GM18861 (cell line): ENCODE measurements at regions not wholly inside any gene's neighbourhood (a gene's known extent, or its start where the extent isn't known, plus 50 kb on each side); places are given as distances from the start of the nearest gene placed in this dataset.
A peak's percentile ranks its signal among the peaks of the same experiment; 100 is the strongest.

Experiments
- ATAC-seq: cut with Tn5 transposase; IDR thresholded peaks from one replicate; pipeline ENCODE4 v1.9.1; 2021; ENCODE audit not compliant: unreplicated experiment

GRCh38 chr4:153939570-153939969 is 150.7 kb upstream of the SFRP2 start:
- no peak for ATAC-seq

- ATAC-seq = no peak
These were observed 150.1 kb upstream of the SFRP2 start for GRCh38 chr4:153938994-153939393.

DNA sequence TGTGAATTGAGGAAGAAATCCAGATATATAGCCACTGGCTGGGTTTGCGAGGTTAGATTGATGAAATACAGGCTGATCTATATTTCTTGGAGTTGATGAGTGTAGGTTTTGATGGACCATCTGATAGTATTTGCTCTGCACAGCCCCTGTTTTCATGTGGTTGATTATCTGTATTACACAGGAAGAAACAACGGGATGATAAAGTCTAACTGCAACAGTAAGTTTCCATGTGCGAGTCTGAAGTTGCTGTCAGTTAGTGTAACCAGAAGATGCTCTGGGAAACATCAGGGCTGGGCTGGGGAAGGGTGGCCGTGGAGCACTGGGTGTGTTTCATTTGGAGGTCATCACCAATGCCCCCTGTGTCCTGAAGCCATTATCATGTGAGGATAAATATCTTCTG is 148.4 kb upstream of the SFRP2 start:
- no peak for ATAC-seq

DNA sequence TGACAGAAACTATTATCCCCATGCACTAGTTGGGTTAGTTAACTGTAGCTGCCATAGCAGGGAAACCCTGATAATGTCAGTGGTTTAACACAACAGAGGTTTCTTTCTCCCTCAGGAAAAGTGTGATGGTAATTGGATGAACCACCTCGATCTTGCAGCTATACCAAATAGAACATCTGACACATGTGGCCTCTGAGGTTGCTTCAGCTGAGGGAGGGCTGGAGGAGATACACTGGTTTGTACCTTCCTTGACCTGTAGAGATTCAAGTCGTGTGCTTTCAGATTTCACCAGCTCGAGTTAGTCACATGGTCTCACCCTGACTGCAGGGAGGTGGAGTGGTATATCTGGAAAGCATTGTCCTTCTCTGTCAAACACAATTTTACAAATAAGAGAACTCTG is 147.2 kb upstream of the SFRP2 start:
- no peak for ATAC-seq

DNA sequence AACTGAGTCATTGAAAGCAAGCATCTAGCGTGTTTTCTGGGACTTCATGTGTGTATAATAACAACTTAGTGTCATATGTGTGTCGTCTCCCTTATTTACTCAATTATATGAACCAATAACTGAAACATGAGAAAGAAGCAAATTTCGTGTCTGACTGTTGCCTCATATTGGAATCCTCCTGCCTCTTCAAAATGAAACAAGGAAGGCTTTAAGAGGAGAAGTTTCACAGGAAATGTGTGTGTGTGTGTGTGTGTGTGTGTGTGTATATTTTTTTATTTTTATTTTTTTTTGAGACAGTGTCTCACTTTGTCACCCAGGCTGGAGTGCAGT is 145.8 kb upstream of the SFRP2 start:
- no peak for ATAC-seq

- ATAC-seq = no peak
These were observed 145.2 kb upstream of the SFRP2 start for GRCh38 chr4:153933915-153934687.

DNA sequence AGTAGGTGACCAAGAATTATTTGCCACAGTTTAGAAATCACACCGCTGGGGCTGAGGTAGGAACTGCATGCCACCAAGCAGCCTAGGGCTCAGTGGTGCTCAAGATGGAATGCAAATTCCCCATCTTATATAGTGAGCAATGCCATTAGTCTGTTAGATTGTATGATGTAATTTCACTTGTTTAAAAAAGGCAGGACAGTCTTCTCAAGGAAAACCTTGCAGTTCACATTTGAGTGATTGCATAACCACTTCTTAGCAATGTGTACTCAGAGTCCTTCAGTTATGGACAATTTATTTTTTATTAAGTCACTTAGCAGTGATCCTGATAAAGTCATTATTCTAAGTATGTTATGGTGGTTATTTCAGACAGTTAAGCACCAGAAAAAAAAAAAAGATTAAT is 142.9 kb upstream of the SFRP2 start:
- no peak for ATAC-seq

DNA sequence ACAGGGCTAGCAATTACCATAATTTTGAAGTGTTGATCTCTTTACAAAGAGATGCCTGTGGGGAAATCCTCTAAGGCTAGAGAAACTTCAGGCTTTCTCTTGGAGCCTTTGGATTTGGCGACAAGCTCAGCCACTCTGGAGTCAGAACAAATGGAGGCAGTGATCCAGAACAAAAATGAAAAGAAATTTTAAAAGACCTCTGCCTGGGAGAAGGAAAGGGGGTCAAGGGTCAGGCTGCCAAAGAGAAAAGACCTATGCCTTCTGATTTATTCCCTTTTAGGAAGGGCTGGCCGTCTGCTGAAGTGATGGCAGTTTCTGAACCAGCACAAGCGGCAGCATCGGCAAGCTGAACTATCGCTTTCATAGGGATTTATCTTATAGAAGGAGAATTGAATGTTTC is 140.8 kb upstream of the SFRP2 start:
- ATAC-seq = no peak

DNA sequence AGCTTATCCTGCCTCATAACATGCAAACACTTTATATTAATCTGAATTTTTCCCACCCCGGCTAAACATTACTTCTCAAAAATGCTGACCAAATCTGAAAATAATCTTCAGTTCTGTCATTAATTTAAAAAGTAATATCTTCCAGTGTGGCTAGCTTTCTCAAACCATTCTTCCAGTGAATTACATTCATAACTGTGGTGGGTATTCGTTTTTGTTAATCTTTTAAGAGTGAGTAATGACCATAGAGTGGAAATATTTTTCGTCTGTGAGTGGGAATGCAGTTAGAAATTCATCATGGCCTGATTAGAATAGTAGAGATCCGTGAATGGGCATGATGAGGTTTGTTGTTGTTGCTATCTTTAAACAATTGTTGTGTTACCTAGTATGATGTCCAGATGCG is 138.6 kb upstream of the SFRP2 start:
- no peak for ATAC-seq

DNA sequence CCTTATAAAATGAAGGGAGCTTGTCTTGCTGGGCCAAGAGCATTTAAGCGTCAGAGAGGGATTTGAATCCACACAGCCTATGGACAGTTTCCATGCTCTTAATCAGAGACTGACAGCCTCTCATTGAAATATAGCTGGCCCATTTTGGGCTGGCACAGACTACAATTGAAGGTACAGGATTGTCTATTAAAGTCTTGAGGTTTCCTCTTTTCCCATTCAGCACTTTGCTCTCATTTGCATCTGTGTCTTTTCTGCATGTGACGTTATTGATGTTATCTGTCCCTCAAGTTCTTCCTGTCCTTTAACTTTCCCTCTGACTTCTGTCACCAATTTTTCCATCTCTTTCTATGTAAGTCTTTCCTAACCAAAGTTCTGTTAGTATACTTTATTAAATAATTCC is 133.3 kb upstream of the SFRP2 start:
- ATAC-seq = no peak

DNA sequence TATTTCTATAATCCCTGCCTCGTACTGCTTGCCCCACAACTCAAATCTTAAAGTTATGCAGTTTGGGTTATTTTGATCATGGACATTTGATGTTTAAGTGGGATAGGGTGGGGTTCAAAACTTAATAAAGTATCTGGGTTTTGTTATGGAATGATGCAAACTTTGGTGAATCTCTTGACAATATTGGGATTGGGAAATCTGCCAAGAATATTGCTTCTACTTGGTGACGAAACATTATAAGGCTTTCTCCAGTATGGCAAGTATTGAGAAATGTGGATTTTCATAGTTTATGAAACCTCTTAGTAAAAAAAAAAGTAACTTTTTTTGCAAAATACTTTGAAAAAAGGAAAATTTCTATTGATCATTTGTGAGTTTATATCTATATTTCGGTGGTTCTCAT is 130.8 kb upstream of the SFRP2 start:
- no peak for ATAC-seq

DNA sequence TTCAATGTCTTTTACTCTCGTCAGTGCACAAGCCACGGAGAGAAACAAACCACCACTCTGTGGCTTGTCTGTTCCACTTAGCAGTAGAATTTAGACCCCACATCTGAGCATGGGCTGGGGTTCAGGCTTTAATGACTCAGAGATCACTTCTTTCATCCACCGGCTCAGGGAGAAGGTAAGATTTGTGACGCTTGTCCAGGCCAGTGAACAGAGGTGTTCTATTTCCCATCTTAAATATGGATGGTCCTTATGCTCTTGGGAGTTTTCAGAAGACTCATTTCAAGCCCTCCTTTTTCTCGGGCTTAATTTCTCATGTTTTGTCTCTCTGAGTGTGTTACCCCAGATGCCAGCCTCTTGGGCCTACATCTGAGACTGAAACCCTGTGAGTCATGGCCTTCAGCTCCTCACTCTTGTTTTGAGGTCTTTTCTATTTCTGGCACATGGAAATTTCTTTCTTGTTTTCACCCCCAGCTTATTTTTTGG is 127.4 kb upstream of the SFRP2 start:
- ATAC-seq = peak; percentile 95

DNA sequence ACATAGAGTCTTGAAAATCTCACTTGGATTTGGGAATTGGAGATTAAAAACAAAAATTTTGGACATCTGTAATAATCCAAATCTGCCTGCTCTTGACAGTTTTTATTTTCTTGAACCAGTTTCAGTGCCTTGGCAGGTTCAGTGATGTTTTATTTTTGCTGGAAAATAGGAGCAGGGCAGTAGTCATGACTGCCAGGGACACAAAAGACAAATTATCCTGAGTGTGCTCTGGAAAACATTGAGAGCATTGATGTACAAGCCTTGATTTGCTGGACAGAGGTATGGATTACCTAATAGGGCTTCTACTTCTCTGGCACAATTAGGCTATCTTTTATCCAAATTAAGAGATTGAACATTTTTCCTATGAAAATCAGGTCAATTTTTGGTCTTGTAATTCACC is 123.4 kb upstream of the SFRP2 start:
- ATAC-seq = no peak

GRCh38 chr4:153909672-153910071 is 120.8 kb upstream of the SFRP2 start:
- no peak for ATAC-seq

GRCh38 chr4:153906231-153906630 is 117.3 kb upstream of the SFRP2 start:
- ATAC-seq = no peak

- ATAC-seq = no peak
These were observed 116.3 kb upstream of the SFRP2 start for GRCh38 chr4:153905231-153905630.

GRCh38 chr4:153904011-153904410 is 115.1 kb upstream of the SFRP2 start:
- ATAC-seq = no peak

GRCh38 chr4:153901220-153901619 is 112.3 kb upstream of the SFRP2 start:
- no peak for ATAC-seq

- no peak for ATAC-seq
These were observed 111.5 kb upstream of the SFRP2 start for GRCh38 chr4:153900426-153900825.

DNA sequence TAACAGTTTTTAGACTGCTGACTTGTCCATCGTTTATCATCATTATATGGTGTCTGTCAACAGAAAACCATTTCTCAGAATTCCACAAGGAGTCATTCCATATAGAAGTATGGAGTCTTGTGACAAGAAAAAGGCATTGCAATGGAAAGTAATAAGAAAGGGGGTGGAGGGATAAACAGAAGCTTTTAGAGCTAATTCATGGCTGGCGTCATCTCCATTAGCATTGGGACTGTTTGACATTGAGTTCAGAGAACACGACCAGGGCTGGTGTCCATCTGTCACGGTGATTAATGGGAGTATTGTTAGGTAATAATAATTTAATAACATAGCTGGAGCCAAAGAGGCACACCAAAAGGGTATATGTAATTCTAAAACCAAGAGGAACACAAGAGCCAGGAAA is 101.9 kb upstream of the SFRP2 start:
- ATAC-seq = no peak

DNA sequence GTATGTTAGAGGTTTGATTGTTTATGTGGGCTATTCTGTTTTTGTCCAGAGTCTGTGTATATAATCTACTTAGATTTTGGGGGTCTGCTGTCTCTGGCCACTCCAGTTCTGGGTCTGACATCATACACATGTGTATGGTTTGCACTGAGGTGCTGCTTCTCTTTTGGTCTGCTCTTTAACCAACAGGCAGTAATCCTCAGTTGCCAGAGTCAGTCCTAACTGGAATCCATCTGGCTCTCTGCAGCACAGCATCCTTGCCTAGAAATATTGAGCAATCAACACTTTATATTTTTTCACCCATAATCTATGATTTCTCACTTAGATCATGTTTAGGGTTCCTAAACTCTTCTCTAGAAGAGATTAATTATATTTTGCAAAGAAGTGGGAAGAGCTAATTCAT is 98.3 kb upstream of the SFRP2 start:
- ATAC-seq = no peak

- ATAC-seq = no peak
These were observed 95.4 kb upstream of the SFRP2 start for GRCh38 chr4:153884325-153884724.

DNA sequence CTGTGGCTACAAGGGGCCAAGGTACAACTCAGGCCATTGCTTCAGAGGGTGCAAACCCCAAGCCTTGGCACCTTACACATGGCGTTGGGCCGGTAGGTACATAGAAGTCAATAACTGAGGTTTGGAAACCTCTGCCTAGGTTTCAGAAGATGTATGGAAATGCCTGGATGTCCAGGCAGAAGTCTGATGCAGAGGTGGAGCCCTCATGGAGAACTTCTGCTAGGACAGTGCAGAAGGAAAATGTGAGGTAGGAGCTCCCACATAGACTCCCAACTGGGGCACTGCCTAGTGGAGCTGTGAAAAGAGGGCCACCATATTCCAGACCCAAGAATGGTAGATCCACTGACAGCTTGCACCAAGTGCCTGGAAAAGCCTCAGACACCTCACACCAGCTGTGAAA is 92.1 kb upstream of the SFRP2 start:
- ATAC-seq = no peak
